ENCODE measurements at regions not wholly inside any gene's neighbourhood (a gene's known extent, or its start where the extent isn't known, plus 50 kb on each side); places are given as distances from the start of the nearest gene placed in this dataset.

DNA sequence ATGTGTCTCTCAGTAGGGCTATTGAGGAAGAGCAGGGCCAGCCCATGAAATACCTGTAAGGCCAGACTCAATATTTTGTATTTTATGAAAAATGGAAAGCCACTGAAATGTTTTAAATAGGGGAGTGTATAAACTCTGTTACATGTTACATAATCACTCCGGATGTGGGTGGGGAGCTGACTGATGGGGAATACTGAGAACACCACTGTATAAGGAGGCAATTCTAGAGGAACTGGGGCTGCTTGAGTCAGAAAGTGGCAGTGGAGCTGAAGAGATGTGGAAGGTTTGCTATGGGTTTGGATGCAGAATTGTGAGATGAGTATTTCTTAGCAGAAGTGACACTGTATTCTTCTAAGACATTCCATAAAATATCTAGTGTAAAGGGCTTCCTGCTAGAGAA is 647.8 kb upstream of the LCORL start:
- Histone ChIP-seq H3K27me3 (ENCODE audit: control insufficient read depth, insufficient read depth, low read length) (no peaks in the 10 kb centered on the region), H3K9me3 (ENCODE audit: control insufficient read depth in 2 of 3, insufficient read depth in 1 of 3, low read length in 3 of 3) (no peaks in the 10 kb centered on the region), H3K9ac (ENCODE audit: low read length in 3 of 3) (no peak overlapping the region), H3K4me1 (ENCODE audit: control insufficient read depth in 2 of 3, insufficient read depth in 2 of 3, low read depth in 1 of 3, low read length in 3 of 3) (no peaks in the 10 kb centered on the region), H3K27ac (ENCODE audit: low read depth in 2 of 2, low read length in 2 of 2) (no peak overlapping the region), H3K36me3 (ENCODE audit: control insufficient read depth in 2 of 3, insufficient read depth in 3 of 3, low read length in 3 of 3) (no peaks in the 10 kb centered on the region), H3K4me3 (ENCODE audit: low read length in 3 of 3) (no peak overlapping the region)
- DNase-seq (no peak), FAIRE-seq (no peak)
- intact Hi-C loops (cut with DNase I): no loop called here
- TF ChIP-seq, protein P1, sequence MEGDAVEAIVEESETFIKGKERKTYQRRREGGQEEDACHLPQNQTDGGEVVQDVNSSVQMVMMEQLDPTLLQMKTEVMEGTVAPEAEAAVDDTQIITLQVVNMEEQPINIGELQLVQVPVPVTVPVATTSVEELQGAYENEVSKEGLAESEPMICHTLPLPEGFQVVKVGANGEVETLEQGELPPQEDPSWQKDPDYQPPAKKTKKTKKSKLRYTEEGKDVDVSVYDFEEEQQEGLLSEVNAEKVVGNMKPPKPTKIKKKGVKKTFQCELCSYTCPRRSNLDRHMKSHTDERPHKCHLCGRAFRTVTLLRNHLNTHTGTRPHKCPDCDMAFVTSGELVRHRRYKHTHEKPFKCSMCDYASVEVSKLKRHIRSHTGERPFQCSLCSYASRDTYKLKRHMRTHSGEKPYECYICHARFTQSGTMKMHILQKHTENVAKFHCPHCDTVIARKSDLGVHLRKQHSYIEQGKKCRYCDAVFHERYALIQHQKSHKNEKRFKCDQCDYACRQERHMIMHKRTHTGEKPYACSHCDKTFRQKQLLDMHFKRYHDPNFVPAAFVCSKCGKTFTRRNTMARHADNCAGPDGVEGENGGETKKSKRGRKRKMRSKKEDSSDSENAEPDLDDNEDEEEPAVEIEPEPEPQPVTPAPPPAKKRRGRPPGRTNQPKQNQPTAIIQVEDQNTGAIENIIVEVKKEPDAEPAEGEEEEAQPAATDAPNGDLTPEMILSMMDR (IDR thresholded peaks at IDR 0.05; ENCODE audit: borderline replicate concordance, extremely low read depth, insufficient read depth): no peak

DNA sequence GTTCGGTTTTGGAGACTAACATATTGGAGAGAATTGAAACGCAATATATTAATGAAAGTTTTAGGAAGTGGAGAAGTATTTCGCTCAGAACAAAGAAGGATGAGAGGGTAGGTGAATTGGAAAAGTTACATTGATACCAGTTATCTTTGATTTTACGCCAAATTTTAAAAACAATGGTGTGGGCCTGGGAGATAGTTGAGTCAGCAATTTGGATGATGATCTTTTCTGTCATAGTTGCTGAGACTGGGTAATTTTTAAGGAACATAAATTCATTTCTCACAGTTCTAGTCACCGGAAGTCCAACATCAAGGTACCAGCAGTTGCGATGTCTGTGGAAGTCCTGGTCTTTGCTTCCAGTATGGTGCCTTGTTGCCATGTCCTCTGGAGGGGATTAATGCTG is 644.8 kb upstream of the LCORL start:
- Histone ChIP-seq H3K4me1 (ENCODE audit: control insufficient read depth in 2 of 3, insufficient read depth in 2 of 3, low read depth in 1 of 3, low read length in 3 of 3) (no peaks in the 10 kb centered on the region), H3K9me3 (ENCODE audit: control insufficient read depth in 2 of 3, insufficient read depth in 1 of 3, low read length in 3 of 3) (no peaks in the 10 kb centered on the region), H3K27ac (ENCODE audit: low read depth in 2 of 2, low read length in 2 of 2) (no peak overlapping the region), H3K4me3 (ENCODE audit: low read length in 3 of 3) (no peak overlapping the region), H3K36me3 (ENCODE audit: control insufficient read depth in 2 of 3, insufficient read depth in 3 of 3, low read length in 3 of 3) (no peaks in the 10 kb centered on the region), H3K27me3 (ENCODE audit: control insufficient read depth, insufficient read depth, low read length) (no peaks in the 10 kb centered on the region), H3K9ac (ENCODE audit: low read length in 3 of 3) (no peak overlapping the region)
- FAIRE-seq (no peak), DNase-seq (no peak)
- TF ChIP-seq, protein P1 (IDR thresholded peaks at IDR 0.05; ENCODE audit: borderline replicate concordance, extremely low read depth, insufficient read depth): no peak
- intact Hi-C loops (cut with DNase I): no loop called here

DNA sequence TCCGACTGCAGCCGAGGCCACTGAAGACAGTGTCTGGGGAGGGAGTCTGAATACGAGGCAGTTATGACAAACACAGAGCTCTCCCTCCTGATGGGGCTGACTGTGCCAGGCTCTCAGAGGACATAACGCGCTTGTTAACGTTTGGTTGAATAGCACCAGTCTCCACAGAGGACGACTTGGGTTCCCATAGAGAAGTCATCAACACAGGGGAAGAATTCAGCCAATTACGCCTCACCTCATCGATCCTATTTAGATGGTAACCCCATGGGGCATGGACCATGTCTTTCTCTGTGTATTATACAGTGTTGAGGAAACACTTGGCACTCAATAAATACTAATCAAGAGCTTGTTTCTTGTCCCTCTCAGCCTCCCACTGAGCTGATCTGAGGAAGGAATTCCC is 642.6 kb upstream of the LCORL start:
- H3K4me1 ChIP-seq (ENCODE audit: control insufficient read depth in 2 of 3, insufficient read depth in 2 of 3, low read depth in 1 of 3, low read length in 3 of 3): no peaks in the 10 kb centered on the region
- no peaks in the 10 kb centered on the region for H3K27me3 ChIP-seq (ENCODE audit: control insufficient read depth, insufficient read depth, low read length)
- TF ChIP-seq, protein P1 (IDR thresholded peaks at IDR 0.05; ENCODE audit: borderline replicate concordance, extremely low read depth, insufficient read depth): no peak
- FAIRE-seq: no peak
- H3K9me3 ChIP-seq (ENCODE audit: control insufficient read depth in 2 of 3, insufficient read depth in 1 of 3, low read length in 3 of 3): no peaks in the 10 kb centered on the region
- no peaks in the 10 kb centered on the region for H3K36me3 ChIP-seq (ENCODE audit: control insufficient read depth in 2 of 3, insufficient read depth in 3 of 3, low read length in 3 of 3)
- H3K27ac ChIP-seq (ENCODE audit: low read depth in 2 of 2, low read length in 2 of 2): no peak overlapping the region
- H3K9ac ChIP-seq (ENCODE audit: low read length in 3 of 3): no peak overlapping the region
- DNase-seq: no peak
- H3K4me3 ChIP-seq (ENCODE audit: low read length in 3 of 3): no peak overlapping the region
- intact Hi-C loops (cut with DNase I): no loop called here

DNA sequence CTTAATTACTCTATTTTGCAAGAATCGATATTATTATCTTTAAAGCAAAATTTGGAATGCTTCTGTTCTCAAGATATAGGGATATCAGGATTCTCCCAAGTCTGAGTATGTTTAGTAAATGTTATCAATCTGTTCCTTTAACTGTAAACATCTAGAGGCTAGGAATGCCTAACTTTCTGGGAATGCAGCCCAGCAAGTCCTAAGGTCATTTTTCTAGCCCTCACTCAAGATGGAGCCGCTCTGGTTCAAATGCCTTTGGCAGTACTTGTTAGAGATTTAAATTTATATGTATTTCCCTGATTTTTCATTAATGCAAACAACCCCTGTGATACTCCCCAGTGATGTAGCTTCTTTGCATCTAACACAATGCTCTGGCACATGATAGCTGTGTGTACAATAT is 623.8 kb upstream of the LCORL start:
- Histone ChIP-seq H3K4me1 (ENCODE audit: control insufficient read depth in 2 of 3, insufficient read depth in 2 of 3, low read depth in 1 of 3, low read length in 3 of 3) (no peaks in the 10 kb centered on the region), H3K27ac (ENCODE audit: low read depth in 2 of 2, low read length in 2 of 2) (no peak overlapping the region), H3K27me3 (ENCODE audit: control insufficient read depth, insufficient read depth, low read length) (no peaks in the 10 kb centered on the region), H3K4me3 (ENCODE audit: low read length in 3 of 3) (no peak overlapping the region), H3K9me3 (ENCODE audit: control insufficient read depth in 2 of 3, insufficient read depth in 1 of 3, low read length in 3 of 3) (peaks cover 0 to 3% (median 0%) of the 10 kb centered on the region in 3 donors), H3K36me3 (ENCODE audit: control insufficient read depth in 2 of 3, insufficient read depth in 3 of 3, low read length in 3 of 3) (no peaks in the 10 kb centered on the region), H3K9ac (ENCODE audit: low read length in 3 of 3) (no peak overlapping the region)
- intact Hi-C loops (cut with DNase I): no loop called here
- DNase-seq (peak in 1 of 5 donors; percentile 24), FAIRE-seq (no peak)
- TF ChIP-seq, protein P1 (IDR thresholded peaks at IDR 0.05; ENCODE audit: borderline replicate concordance, extremely low read depth, insufficient read depth): no peak

All from kidney (tissue), 13 donors.